HG02981 (cell line): ENCODE measurements at regions not wholly inside any gene's neighbourhood (a gene's known extent, or its start where the extent isn't known, plus 50 kb on each side); places are given as distances from the start of the nearest gene placed in this dataset.

Experiments
- ATAC-seq: cut with Tn5 transposase; IDR thresholded peaks from one replicate; pipeline ENCODE4 v1.9.1; 2021; ENCODE audit warnings: mild to moderate bottlenecking, moderate library complexity; ENCODE audit not compliant: unreplicated experiment

GRCh38 chr6:71585472-71585871, 296.9 kb downstream of the OGFRL1 start:
- ATAC-seq = no peak

GRCh38 chr6:71588490-71588889, 297.9 kb upstream of the RIMS1 start:
- no peak for ATAC-seq

GRCh38 chr6:71589254-71589653, 297.1 kb upstream of the RIMS1 start:
- no peak for ATAC-seq

GRCh38 chr6:71592643-71593042, 293.7 kb upstream of the RIMS1 start:
- ATAC-seq = no peak

- ATAC-seq = no peak
These were observed 287.0 kb upstream of the RIMS1 start for GRCh38 chr6:71599359-71599758.

GRCh38 chr6:71602385-71603007, 283.9 kb upstream of the RIMS1 start:
- no peak for ATAC-seq

- ATAC-seq = no peak
These were observed 283.3 kb upstream of the RIMS1 start for GRCh38 chr6:71603021-71603420.

- ATAC-seq = no peak
These were observed 277.7 kb upstream of the RIMS1 start for GRCh38 chr6:71608646-71609045.

- ATAC-seq = no peak
These were observed 266.5 kb upstream of the RIMS1 start for GRCh38 chr6:71619836-71620235.

- ATAC-seq = no peak
These were observed 264.3 kb upstream of the RIMS1 start for GRCh38 chr6:71621918-71622519.

GRCh38 chr6:71642120-71642519, 244.2 kb upstream of the RIMS1 start:
- ATAC-seq = no peak

GRCh38 chr6:71642793-71643192, 243.6 kb upstream of the RIMS1 start:
- ATAC-seq = no peak

- no peak for ATAC-seq
These were observed 241.1 kb upstream of the RIMS1 start for GRCh38 chr6:71645299-71645698.

GRCh38 chr6:71649915-71650314, 236.4 kb upstream of the RIMS1 start:
- no peak for ATAC-seq

GRCh38 chr6:71651636-71652035, 234.7 kb upstream of the RIMS1 start:
- no peak for ATAC-seq

GRCh38 chr6:71656121-71656520, 230.2 kb upstream of the RIMS1 start:
- ATAC-seq = no peak

GRCh38 chr6:71665931-71666330, 220.4 kb upstream of the RIMS1 start:
- ATAC-seq = no peak

GRCh38 chr6:71672876-71673275, 213.5 kb upstream of the RIMS1 start:
- ATAC-seq = no peak

GRCh38 chr6:71675386-71675785, 211.0 kb upstream of the RIMS1 start:
- no peak for ATAC-seq

GRCh38 chr6:71676298-71676697, 210.1 kb upstream of the RIMS1 start:
- ATAC-seq = no peak

GRCh38 chr6:71678091-71678490, 208.3 kb upstream of the RIMS1 start:
- ATAC-seq = no peak

GRCh38 chr6:71681234-71681867, 205.0 kb upstream of the RIMS1 start:
- ATAC-seq = no peak
